ENCODE measurements at regions not wholly inside any gene's neighbourhood (a gene's known extent, or its start where the extent isn't known, plus 50 kb on each side); places are given as distances from the start of the nearest gene placed in this dataset.

DNA sequence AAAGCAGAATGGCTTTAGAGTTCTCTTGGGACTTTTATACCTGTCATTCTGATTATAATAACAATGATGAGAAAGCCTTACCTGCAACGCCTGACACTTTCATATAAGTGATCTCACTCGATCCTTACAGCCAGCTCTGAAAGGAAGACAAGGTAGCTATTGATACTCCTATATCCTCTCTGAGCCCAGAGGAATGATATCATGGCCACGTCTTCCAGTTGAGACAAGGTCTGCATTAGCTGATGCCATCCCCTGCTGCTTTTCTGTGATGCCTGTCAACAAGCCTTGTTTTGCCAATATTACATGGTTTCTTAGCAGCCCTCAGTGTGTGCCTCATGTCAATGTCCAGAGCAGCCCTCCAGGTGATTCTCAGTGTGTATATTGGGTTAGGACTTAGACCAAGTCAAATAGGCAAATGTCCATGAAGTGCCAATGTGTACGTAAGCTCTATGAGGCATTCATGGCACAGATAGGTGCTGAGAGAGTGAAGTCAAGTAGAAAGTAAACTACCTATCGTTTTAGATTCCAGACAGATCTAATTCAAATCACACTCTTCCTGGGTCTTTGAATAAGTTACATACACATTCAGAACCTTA is 405.9 kb downstream of the ADRA2A start:
- Histone ChIP-seq H3K36me3 (ENCODE audit: low read depth) (no peaks in the 10 kb centered on the region), H3K9me3 (no peaks in the 10 kb centered on the region), H3K4me3 (no peak overlapping the region), H3K4me1 (ENCODE audit: low read depth) (no peaks in the 10 kb centered on the region)
- DNase-seq (no peak), ATAC-seq (no peak)
- TF ChIP-seq, protein P1, sequence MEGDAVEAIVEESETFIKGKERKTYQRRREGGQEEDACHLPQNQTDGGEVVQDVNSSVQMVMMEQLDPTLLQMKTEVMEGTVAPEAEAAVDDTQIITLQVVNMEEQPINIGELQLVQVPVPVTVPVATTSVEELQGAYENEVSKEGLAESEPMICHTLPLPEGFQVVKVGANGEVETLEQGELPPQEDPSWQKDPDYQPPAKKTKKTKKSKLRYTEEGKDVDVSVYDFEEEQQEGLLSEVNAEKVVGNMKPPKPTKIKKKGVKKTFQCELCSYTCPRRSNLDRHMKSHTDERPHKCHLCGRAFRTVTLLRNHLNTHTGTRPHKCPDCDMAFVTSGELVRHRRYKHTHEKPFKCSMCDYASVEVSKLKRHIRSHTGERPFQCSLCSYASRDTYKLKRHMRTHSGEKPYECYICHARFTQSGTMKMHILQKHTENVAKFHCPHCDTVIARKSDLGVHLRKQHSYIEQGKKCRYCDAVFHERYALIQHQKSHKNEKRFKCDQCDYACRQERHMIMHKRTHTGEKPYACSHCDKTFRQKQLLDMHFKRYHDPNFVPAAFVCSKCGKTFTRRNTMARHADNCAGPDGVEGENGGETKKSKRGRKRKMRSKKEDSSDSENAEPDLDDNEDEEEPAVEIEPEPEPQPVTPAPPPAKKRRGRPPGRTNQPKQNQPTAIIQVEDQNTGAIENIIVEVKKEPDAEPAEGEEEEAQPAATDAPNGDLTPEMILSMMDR (IDR thresholded peaks at IDR 0.05) = no peak
- intact Hi-C loops (cut with DNase I, micrococcal nuclease) = no loop called here

GRCh38 chr10:111485767-111486166 is 408.9 kb downstream of the ADRA2A start:
- Histone ChIP-seq H3K36me3 (ENCODE audit: low read depth) (no peaks in the 10 kb centered on the region), H3K4me3 (no peak overlapping the region), H3K4me1 (ENCODE audit: low read depth) (no peaks in the 10 kb centered on the region), H3K9me3 (peaks cover 20% of the 10 kb centered on the region)
- TF ChIP-seq, protein P1 (IDR thresholded peaks at IDR 0.05) = no peak
- intact Hi-C loops (cut with DNase I, micrococcal nuclease) = no loop called here
- DNase-seq (no peak), ATAC-seq (no peak)

DNA sequence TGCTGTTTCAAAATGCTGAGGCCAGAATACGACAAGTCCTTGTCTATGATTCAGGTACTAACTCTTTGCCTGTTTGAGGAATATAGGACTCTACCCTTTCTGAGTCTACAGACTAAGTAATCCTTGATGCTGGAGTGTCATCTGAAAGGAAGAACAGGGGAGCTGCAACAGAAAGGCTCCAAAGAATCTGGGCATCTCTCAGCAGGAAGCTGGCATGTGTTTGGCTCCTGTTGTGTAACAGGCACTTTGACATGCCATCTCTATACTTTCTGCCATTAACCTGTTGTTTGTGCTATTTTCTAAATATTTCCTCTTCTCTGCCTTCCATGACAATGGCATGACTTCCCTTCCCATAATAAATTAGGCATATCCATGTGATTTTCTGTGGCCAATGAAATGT is 409.5 kb downstream of the ADRA2A start:
- ATAC-seq (no peak), DNase-seq (no peak)
- TF ChIP-seq, protein P1 (IDR thresholded peaks at IDR 0.05) = no peak
- H3K36me3 ChIP-seq (ENCODE audit: low read depth) = no peaks in the 10 kb centered on the region
- H3K4me1 ChIP-seq (ENCODE audit: low read depth) = no peaks in the 10 kb centered on the region
- intact Hi-C loops (cut with DNase I, micrococcal nuclease) = no loop called here
- peaks cover 22% of the 10 kb centered on the region for H3K9me3 ChIP-seq
- H3K4me3 ChIP-seq = no peak overlapping the region

DNA sequence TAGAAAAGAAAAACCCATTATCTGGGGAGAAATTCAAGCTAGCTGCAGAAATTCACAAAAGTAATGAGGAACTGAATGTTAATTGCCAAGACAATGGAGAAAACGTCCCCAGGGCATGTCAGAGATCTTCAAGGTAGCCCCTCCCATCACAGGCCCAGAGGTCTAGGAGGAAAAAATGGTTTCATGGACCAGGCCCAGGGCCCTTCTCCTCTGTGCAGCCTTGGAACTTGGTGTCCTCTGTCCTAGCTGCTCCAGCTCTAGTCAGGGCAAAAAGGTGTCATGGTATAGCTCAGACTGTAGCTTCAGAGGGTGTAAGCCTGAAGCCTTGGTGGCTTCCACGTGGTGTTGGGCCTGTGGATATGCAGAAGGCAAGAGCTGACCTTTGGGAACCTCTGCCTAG is 411.8 kb downstream of the ADRA2A start:
- no peaks in the 10 kb centered on the region for H3K4me1 ChIP-seq (ENCODE audit: low read depth)
- ATAC-seq (no peak), DNase-seq (no peak)
- intact Hi-C loops (cut with DNase I, micrococcal nuclease) = no loop called here
- H3K9me3 ChIP-seq = peaks cover 24% of the 10 kb centered on the region
- H3K4me3 ChIP-seq = no peak overlapping the region
- H3K36me3 ChIP-seq (ENCODE audit: low read depth) = no peaks in the 10 kb centered on the region
- TF ChIP-seq, protein P1 (IDR thresholded peaks at IDR 0.05) = no peak

- ATAC-seq = no peak
- peaks cover 24% of the 10 kb centered on the region for H3K9me3 ChIP-seq
- no peaks in the 10 kb centered on the region for H3K36me3 ChIP-seq (ENCODE audit: low read depth)
- no peak overlapping the region for H3K4me3 ChIP-seq
- TF ChIP-seq, protein P1 (IDR thresholded peaks at IDR 0.05) = no peak
- intact Hi-C loops (cut with DNase I, micrococcal nuclease) = no loop called here
- no peaks in the 10 kb centered on the region for H3K4me1 ChIP-seq (ENCODE audit: low read depth)
- DNase-seq = no peak
Observed at GRCh38 chr10:111491154-111491553, 414.3 kb downstream of the ADRA2A start.

Measured in mucosa of descending colon (tissue), 3 donors.